OCI-LY3 (cell line): ENCODE measurements at regions not wholly inside any gene's neighbourhood (a gene's known extent, or its start where the extent isn't known, plus 50 kb on each side); places are given as distances from the start of the nearest gene placed in this dataset.
"Not testable (repeated sequence)": the region's sequence is repeated elsewhere in the genome, so short reads cannot be mapped to it uniquely, and the experiment has no call there.

Source experiments
- H2AFZ ChIP-seq: fragments of 200-600, 300-600 bp; shearing (Covaris generic); 2 replicates; pipeline ENCODE4 v1.6.0; 2014; ENCODE audit warnings: antibody characterized with exemption, low read depth, low read length
- H3K27ac ChIP-seq: fragments of 200-600, 300-600 bp; sonication (generic); 2 replicates; pipeline ENCODE4 v1.5.1; 2014; ENCODE audit warnings: mild to moderate bottlenecking, low read length, moderate library complexity, mixed read lengths
- H3K27me3 ChIP-seq: fragments of 200-600, 300-600 bp; sonication (generic); 2 replicates; pipeline ENCODE4 v1.6.1; 2014; ENCODE audit warnings: low read depth, low read length, mixed read lengths
- H3K36me3 ChIP-seq: fragments of 200-600, 300-600 bp; sonication (generic); replicated peaks from 2 replicates; pipeline ENCODE3; 2014; ENCODE audit warnings: low read depth, low read length, mixed read lengths
- H3K4me1 ChIP-seq: fragments of 300-600, 200-600 bp; sonication (generic); 2 replicates; pipeline ENCODE4 v1.6.1; 2014; ENCODE audit warnings: low read length, mixed read lengths
- H3K4me2 ChIP-seq: fragments of 200-600, 300-600 bp; sonication (generic); 2 replicates; pipeline ENCODE4 v1.6.1; 2014; ENCODE audit warnings: low read length, mixed read lengths
- H3K4me3 ChIP-seq: fragments of 300-600, 200-600 bp; sonication (generic); 2 replicates; pipeline ENCODE4 v1.5.1; 2014; ENCODE audit warnings: antibody characterized with exemption, mild to moderate bottlenecking, low read length, moderate library complexity
- H3K79me2 ChIP-seq: fragments of 300-600, 200-600 bp; shearing (Covaris generic); 2 replicates; pipeline ENCODE4 v1.6.1; 2014; ENCODE audit warnings: mild to moderate bottlenecking, low read length, mixed read lengths
- H3K9ac ChIP-seq: fragments of 300-600, 200-600 bp; shearing (Covaris generic); 2 replicates; pipeline ENCODE4 v1.6.0; 2014; ENCODE audit warnings: mild to moderate bottlenecking, low read length, moderate library complexity
- H3K9me3 ChIP-seq: fragments of 200-600, 300-600 bp; shearing (Covaris generic); 2 replicates; pipeline ENCODE4 v1.6.1; 2014; ENCODE audit warnings: low read length, mixed read lengths; ENCODE audit not compliant: insufficient read depth
- H4K20me1 ChIP-seq: fragments of 200-600, 300-600 bp; sonication (generic); 2 replicates; pipeline ENCODE4 v1.6.1; 2016; ENCODE audit warnings: low read length, mixed read lengths; ENCODE audit not compliant: insufficient read depth
- CTCF ChIP-seq: fragments of 200-600, 300-600 bp; sonication (generic); IDR thresholded peaks from 2 replicates; pipeline ENCODE4 v1.5.1; 2014; ENCODE audit warnings: antibody characterized with exemption, low read length, low read depth
- EZH2phosphoT487 ChIP-seq: fragments of 200-600 bp; shearing (Covaris generic); IDR thresholded peaks from 2 replicates; pipeline ENCODE4 v1.6.1; 2018; ENCODE audit warnings: antibody characterized with exemption, mixed run types, low read depth

DNA sequence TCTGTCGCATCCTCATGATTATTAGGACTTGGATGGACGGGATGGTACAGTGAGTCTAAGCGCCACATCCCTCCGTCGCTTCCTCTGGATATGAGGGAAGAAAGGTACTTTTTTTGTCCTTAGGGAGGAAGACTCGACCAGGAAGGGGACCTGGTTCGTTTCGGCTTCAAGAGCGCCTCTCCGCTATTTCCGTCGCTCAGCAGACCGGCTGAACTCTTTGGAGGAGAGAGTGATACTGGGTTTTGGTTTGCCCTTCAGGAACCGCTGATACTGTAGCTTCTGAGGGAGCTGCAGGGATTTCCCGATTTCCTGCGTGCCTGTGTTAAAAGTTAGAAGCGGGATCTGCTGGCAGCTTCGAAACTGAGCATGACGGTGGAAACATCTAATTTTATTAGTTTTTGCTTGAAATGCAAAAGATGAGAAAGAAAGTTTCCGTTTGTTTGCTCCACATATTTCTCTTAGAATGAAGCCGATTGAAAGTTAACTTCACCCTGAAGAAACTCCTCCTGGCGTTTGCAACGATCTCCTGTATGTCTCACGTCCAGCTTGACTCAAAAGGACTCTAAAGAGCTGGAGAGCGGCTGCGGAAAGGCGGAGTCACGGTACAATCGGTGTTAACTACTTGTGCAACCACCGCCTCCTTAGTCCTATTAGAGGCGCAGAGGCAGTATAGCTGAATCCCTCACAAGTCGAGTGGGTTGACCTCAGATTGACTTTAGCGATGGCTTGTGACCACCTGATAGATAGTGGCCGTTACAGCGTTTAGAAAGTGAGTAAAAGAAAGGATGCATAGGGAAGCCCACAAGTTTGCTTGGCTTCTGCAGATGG lies 129.4 kb downstream of the TRIM27 start:
- H3K4me2 ChIP-seq: peak overlapping the region; percentile 78; the same call in 1 of the 2 replicates

GRCh38 chr6:28800647-28801046 lies 123.1 kb downstream of the TRIM27 start:
- not testable (repeated sequence) for H3K9ac ChIP-seq, H3K4me3 ChIP-seq, H3K4me2 ChIP-seq, H2AFZ ChIP-seq, H3K9me3 ChIP-seq, H3K79me2 ChIP-seq, H3K27me3 ChIP-seq, H4K20me1 ChIP-seq, H3K36me3 ChIP-seq, H3K27ac ChIP-seq
- 0 out of 2 replicates have a peak, but pooled peaks cover 12% of the 10 kb centered on the region for H3K4me1 ChIP-seq

More for the DNA sequence above, 129.4 kb downstream of the TRIM27 start:
- Histone ChIP-seq H3K27ac (no peak overlapping the region), H3K27me3 (peaks cover 5% of the 10 kb centered on the region; the same call in 1 of the 2 replicates), H4K20me1 (no peaks in the 10 kb centered on the region), H3K4me3 (peak overlapping the region; percentile 79; the same call in 1 of the 2 replicates), H2AFZ (no peak overlapping the region), H3K4me1 (0 out of 2 replicates have a peak, but pooled peaks cover 9% of the 10 kb centered on the region), H3K9me3 (no peaks in the 10 kb centered on the region), H3K9ac (no peak overlapping the region), H3K79me2 (no peaks in the 10 kb centered on the region), H3K36me3 (no peaks in the 10 kb centered on the region)
- TF ChIP-seq EZH2phosphoT487 (no peak), CTCF (no peak)

DNA sequence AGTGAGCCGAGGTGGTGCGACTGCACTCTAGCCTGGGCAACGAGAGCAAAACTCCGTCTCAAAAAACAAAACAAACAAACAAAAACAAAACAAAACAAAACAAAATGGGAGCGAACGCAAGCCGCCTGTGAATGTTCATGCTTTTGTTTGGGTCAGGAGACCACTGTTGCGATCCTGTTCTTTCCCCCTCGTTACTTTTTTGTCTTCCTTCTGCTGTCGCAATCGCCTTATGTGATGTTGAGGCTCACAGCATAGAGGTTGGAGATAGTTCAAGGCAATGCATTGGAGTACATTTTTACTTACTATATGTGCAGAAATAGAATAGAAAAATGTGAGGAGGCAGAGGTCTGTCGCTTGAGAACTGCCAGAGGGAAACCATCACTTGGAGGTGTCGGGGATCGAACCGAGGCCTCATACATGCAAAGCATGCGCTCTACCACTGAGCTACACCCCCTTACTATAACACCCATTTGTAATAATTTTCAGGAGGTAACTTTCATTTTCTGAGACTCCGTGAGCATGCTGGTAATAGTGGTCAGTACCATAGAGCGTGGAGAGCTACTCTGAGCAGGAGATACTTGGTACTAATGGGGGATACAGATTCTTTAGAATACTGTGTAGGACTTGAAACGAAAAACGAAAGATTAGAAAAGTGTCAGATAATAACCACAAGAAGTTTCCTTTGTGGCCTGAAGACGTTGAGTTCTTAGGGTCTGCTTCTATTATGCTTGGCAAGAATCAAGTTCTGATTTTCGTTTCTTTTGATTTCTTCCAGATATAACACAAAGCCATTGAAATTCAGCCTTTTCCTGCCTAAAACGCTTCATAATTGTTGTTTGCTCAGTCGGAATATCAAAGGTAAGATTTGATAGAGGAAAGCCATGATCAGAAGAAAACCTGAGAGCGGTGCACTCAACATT lies 121.1 kb downstream of the TRIM27 start:
- H2AFZ ChIP-seq: peak overlapping the region; percentile 78
- H3K27me3 ChIP-seq: no peaks in the 10 kb centered on the region
- H3K36me3 ChIP-seq: no peaks in the 10 kb centered on the region
- H3K9me3 ChIP-seq: no peaks in the 10 kb centered on the region
- H4K20me1 ChIP-seq: no peaks in the 10 kb centered on the region
- no peak overlapping the region for H3K27ac ChIP-seq
- H3K4me1 ChIP-seq: peaks cover 15% of the 10 kb centered on the region
- no peak for TF ChIP-seq CTCF
- no peak for TF ChIP-seq EZH2phosphoT487
- H3K79me2 ChIP-seq: no peaks in the 10 kb centered on the region
- H3K4me3 ChIP-seq: peak overlapping the region; percentile 95
- H3K4me2 ChIP-seq: peak overlapping the region; percentile 95
- peak overlapping the region; percentile 67 for H3K9ac ChIP-seq

DNA sequence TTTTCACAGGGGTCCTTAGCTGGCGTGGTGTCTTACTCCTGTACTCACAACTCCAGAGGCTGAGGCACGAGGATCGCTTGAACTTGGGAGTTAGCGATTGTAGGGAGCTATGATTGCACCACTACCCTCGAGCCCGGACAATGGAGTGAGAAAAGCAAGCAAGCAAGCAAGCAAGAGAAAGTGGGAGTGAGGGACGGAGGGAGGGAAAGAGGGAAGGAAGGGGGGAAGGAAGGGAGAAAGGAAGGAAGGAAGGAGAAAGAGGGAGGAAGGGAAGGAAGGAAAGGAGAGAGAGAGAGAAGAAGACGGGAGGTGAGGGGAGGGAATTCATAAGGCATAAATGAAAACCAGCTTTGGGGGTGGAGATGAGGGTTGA lies 120.5 kb downstream of the TRIM27 start:
- H2AFZ ChIP-seq: peak overlapping the region; percentile 78
- TF ChIP-seq CTCF (no peak), EZH2phosphoT487 (no peak)
- peak overlapping the region; percentile 95 for H3K4me2 ChIP-seq
- H3K27ac ChIP-seq: no peak overlapping the region
- no peaks in the 10 kb centered on the region for H3K36me3 ChIP-seq
- no peaks in the 10 kb centered on the region for H3K79me2 ChIP-seq
- peak overlapping the region; percentile 67 for H3K9ac ChIP-seq
- H3K4me1 ChIP-seq: peaks cover 12% of the 10 kb centered on the region
- no peaks in the 10 kb centered on the region for H3K9me3 ChIP-seq
- H3K27me3 ChIP-seq: no peaks in the 10 kb centered on the region
- peak overlapping the region; percentile 95 for H3K4me3 ChIP-seq
- no peaks in the 10 kb centered on the region for H4K20me1 ChIP-seq
